Kidney glomerular epithelial cell (primary cell): ENCODE measurements at regions not wholly inside any gene's neighbourhood (a gene's known extent, or its start where the extent isn't known, plus 50 kb on each side); places are given as distances from the start of the nearest gene placed in this dataset.
"Not testable (repeated sequence)": the region's sequence is repeated elsewhere in the genome, so short reads cannot be mapped to it uniquely, and the experiment has no call there.

Experiments
- DNase-seq: peaks from one replicate; lab custom pipeline; 2025; lab: John Stamatoyannopoulos, UW

DNA sequence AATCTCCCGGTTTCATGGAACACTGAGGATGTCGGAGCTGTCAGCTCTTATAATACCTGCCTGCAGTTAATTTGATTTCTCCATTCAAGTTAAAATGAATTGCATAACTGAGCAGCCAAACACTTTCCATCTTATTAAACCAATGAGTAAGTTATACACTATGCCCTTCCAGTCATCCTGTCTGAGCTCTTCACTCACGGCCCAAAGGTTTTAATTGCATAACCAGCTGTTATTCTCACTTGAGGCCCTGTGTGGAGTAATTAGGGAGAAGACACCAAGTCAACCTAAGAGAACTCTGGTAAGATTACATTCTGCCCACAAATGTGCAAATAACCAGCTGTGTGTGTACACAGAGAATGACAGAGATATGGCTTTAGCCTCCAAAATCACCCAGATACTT is 303.5 kb downstream of the TBC1D4 start:
- no peak for DNase-seq

DNA sequence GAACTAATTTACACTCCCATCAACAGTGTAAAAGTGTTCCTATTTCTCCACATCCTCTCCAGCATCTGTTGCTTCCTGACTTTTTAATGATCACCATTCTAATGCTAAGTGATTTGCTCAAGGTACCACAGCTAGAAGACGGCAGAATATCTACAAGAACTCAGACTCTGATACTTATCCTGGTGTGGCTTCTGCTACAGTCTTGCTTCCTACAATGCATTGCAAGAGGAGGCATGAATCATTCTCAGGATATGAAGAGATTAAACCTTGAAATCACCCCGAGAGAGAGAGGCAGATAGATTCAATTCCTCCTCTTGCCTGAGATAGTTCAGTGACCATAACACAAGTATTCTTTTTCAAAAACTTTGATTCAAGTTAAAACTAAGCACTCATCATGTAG is 306.4 kb downstream of the TBC1D4 start:
- DNase-seq = no peak

DNA sequence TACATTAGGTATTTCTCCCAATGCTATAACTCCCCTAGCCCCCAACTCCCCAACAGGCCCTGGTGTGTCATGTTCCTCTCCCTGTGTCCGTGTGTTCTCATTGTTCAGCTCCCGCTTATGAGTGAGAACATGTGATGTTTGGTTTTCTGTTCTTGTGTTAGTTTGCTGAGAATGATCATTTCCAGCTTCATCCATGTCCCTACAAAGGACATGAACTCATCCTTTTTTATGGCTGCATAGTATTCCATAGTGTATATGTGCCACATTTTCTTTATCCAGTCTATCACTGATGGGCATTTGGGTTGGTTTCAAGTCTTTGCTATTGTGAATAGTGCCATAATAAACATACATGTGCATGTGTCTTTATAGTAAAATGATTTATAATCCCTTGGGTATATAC is 306.9 kb downstream of the TBC1D4 start:
- not testable (repeated sequence) for DNase-seq

GRCh38 chr13:75174481-75174880 is 307.5 kb downstream of the TBC1D4 start:
- no peak for DNase-seq

- DNase-seq = no peak
Observed at GRCh38 chr13:75173457-75174356, 308.3 kb downstream of the TBC1D4 start.

- no peak for DNase-seq
Observed at GRCh38 chr13:75170311-75170710, 311.7 kb downstream of the TBC1D4 start.

DNA sequence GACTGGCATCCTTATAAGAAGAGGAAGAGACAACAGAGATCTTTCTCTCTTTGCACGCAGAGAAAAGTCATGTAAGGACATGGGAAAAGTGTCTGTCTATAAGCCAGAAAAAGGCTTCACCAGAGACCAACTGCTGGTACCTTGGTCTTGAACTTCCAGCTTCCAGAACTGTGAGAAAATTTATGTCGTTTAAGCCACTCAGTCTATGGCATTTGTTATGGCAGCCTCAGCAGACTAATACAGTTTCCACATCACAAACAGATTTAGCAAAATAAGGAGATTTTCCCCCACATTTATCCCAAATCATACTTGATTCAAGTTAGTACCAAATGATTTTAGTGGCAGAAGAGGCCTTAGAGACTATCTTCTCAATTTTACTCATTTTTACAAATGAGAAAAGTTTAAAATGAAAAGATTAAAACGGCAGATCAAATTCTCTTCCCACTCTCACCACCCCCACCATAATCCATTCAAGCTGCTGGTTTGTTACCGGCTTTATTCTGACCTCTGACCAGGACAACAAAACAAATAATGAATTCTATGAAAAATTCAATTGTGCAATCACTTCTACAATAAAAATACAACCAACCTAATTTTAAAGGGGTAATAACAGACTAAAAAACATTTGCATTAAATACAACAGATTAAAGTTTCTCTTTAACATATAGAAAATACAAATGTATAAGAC is 316.3 kb downstream of the TBC1D4 start:
- no peak for DNase-seq

- no peak for DNase-seq
Observed at GRCh38 chr13:75161804-75162203, 320.2 kb downstream of the TBC1D4 start.

DNA sequence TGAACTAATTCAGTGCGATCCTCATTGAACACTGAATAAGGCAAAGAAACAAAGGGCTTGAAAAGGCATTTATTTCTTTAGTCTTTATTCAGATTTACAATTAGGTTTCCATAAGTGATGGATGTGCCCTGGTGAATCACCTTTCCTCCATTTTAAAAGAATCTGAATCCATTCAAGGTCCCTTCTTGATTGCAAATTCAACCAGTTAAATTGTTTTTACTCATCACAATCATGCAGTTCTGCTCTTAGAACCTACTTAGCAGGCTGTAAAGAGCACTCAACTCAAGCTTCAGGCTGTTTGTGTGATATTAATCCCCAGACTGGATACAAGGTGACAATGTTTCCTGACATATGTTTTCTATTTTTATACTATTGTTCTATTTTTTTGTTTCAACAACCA is 321.0 kb downstream of the TBC1D4 start:
- no peak for DNase-seq

GRCh38 chr13:75154331-75154730 is 327.6 kb downstream of the TBC1D4 start:
- DNase-seq = no peak

DNA sequence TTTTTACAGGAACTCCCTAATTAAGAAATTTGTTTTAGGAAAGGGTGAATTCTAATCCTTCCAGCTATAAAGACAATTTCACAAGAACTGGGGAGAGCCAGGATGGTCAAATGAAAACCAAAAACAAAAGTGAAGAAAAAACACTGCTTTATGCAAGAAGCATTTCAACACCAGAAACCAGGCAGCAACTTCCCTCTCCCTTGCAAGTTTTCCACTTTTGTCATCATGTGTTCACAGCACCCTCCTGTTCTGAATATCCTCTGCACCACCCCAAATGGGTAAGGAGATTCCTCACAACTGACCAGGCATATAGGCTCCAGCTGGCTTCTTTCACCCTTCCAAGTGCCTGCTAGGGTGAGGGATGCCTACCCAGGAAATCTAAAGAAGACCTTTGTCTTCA is 328.1 kb downstream of the TBC1D4 start:
- no peak for DNase-seq

GRCh38 chr13:75153386-75153785 is 328.6 kb downstream of the TBC1D4 start:
- no peak for DNase-seq

DNA sequence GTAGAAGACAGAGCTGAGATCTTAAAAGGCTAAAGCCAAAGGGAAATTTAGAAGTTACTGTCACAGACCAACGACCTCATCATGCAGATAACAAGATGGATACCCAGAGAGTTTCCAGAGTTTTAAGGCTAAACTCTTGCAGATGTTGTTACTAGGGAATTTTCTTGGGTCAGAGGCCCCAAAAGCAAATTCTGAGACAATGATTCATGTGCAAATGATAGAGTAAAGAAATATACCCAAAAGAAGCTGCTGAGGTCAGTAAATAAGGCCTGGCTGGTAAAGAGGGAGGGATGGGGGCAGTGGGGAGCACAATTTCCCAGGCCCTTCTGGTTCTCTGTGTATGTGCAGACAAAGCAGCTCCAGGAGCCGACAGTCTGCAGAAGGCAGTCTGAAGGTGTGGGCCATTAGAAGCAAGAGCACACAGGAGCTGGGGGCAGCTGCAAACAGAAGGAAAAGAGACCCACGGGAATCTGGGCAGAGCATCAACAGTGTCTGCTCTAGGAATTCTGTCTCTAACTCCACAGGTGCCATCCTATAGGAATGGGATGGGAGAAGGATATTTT is 330.8 kb downstream of the TBC1D4 start:
- DNase-seq = peak; percentile 48

- DNase-seq = no peak
Observed at GRCh38 chr13:75149776-75150175, 332.2 kb downstream of the TBC1D4 start.

- no peak for DNase-seq
Observed at GRCh38 chr13:75147946-75148345, 334.0 kb downstream of the TBC1D4 start.

DNA sequence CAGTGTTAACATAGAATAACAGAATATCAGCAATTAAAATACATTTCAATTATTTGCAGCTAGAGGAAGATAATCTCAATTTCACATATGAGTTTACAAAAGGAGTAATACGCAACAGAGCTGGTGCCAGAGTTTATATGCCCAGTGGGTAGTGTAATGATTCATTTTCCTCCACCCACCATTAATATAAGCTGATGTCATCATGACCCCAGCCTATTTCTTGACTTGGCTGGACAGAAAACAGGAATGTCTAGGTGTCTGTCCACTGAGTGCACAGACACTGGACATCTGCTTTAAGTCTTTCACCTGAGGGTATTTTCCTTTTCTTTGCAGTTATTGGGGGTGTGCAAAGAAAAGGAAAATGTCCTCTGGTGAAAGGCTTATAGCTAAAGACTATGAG is 335.5 kb downstream of the TBC1D4 start:
- DNase-seq = no peak

DNA sequence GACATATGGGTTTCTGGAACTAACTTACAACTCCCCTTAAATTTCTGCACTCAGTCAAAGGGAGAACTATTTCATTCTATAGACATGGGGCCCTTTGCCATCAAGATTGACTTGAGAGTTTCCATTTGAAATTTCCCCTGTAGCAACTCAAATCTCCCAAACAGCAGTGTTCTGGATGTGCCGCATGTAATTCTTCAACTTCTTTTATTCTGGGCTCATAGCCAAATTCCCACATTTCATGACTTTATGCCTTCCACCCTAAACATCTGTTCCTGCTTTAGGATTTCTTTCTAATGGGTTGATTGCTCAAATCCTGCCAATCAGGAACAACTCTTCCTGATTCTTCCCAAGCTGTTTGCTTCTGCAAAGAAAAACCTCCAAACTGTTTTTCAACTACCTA is 336.0 kb downstream of the TBC1D4 start:
- no peak for DNase-seq

DNA sequence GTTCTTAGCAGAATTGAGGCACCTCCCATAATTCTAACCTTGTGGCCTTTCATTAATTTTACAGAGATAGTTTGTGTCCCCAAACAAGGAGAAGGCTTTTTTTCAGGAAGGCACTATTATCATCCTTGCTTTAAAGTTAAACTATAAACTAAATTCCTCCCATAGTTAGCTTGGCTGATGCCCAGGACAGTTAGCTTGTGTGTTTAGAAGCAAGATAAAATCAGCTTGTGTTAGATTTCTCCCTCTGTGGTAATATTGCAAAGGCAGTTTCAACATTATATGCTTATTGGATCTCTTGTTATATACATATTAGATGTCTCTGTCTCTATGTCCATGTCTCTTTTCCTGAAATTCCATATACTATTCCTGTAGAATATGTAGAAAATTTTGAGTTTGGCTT is 342.7 kb downstream of the TBC1D4 start:
- DNase-seq = no peak

DNA sequence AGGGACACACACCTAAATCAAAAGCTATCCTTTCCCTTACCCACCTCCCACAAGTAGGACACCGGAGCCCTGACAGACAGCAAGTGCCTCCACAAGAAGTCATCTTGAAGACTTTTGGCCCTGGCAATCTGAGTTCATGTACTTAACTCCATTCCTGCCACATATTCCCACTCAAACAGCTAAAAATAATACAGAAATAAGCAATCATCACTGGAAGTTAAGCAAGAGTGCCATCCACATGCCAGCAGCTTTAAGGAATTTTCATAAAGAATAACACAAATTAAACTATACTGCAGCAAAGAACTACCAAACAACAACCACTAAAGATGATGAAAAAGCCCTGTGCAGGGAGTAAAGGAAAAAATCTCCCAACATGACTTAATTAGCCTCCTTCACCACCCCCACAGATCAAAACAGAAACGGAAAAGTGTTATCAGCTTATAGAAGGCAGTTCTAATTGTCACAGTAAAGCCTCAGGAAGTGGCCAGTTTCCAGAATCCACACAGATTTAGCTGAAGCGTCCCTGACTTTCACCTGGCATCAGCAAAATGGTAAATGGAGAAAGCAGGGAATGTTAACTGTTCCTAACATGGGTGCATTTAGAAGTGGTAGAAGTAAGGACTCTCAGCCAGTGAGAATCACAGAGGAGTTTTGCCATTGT is 343.9 kb downstream of the TBC1D4 start:
- no peak for DNase-seq

GRCh38 chr13:75136151-75136550 is 345.8 kb downstream of the TBC1D4 start:
- DNase-seq = no peak

DNA sequence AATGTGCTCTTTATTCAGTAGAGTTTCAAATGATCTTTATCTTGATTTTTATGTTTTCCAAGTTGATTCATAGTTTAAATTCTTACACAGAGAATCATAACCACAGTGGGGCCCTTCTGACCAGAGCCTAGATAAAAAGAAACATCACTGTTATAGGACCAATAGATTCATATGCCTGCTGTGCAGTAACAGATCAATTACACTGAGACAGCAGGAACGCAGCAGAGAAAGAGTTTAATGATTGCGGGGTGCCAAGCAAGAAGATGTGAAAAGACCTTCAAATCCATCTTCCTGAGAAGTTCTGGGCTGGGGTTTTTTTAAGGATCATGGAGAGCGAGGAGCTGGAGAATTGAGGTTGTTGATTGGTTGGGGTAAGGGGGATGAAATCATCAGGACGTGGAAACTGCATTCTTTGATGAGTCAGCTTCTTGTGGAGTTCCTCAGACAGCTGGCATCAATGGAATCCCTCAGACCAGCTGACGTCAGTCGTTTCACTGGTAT is 346.6 kb downstream of the TBC1D4 start:
- DNase-seq = peak; percentile 67
